ENCODE measurements at regions not wholly inside any gene's neighbourhood (a gene's known extent, or its start where the extent isn't known, plus 50 kb on each side); places are given as distances from the start of the nearest gene placed in this dataset.

- no peak for DNase-seq
These were observed 167.7 kb upstream of the KCNJ16 start for GRCh38 chr17:69907132-69907847.

GRCh38 chr17:69908626-69909368 is 166.2 kb upstream of the KCNJ16 start:
- DNase-seq, result peak; percentile 43

- no peak for DNase-seq
These were observed 165.6 kb upstream of the KCNJ16 start for GRCh38 chr17:69909389-69909788.

GRCh38 chr17:69912805-69913204 is 162.2 kb upstream of the KCNJ16 start:
- peak; percentile 2 for DNase-seq

- DNase-seq, result no peak
These were observed 161.8 kb upstream of the KCNJ16 start for GRCh38 chr17:69913216-69913615.

GRCh38 chr17:69913616-69914015 is 161.4 kb upstream of the KCNJ16 start:
- no peak for DNase-seq

GRCh38 chr17:69914520-69914919 is 160.5 kb upstream of the KCNJ16 start:
- no peak for DNase-seq

GRCh38 chr17:69916761-69917160 is 158.3 kb upstream of the KCNJ16 start:
- no peak for DNase-seq

GRCh38 chr17:69918164-69918563 is 156.9 kb upstream of the KCNJ16 start:
- DNase-seq, result no peak

- no peak for DNase-seq
These were observed 155.2 kb upstream of the KCNJ16 start for GRCh38 chr17:69919789-69920188.

GRCh38 chr17:69921046-69921445 is 154.0 kb upstream of the KCNJ16 start:
- no peak for DNase-seq

GRCh38 chr17:69928611-69929010 is 146.4 kb upstream of the KCNJ16 start:
- no peak for DNase-seq

GRCh38 chr17:69936996-69937395 is 138.0 kb upstream of the KCNJ16 start:
- DNase-seq, result no peak

- DNase-seq, result no peak
These were observed 132.0 kb upstream of the KCNJ16 start for GRCh38 chr17:69943058-69943457.

- DNase-seq, result no peak
These were observed 130.6 kb upstream of the KCNJ16 start for GRCh38 chr17:69944406-69944805.

- no peak for DNase-seq
These were observed 129.3 kb upstream of the KCNJ16 start for GRCh38 chr17:69945698-69946185.

GRCh38 chr17:69947027-69947759 is 127.8 kb upstream of the KCNJ16 start:
- no peak for DNase-seq

GRCh38 chr17:69948406-69948805 is 126.6 kb upstream of the KCNJ16 start:
- DNase-seq, result no peak

- DNase-seq, result no peak
These were observed 125.5 kb upstream of the KCNJ16 start for GRCh38 chr17:69949496-69949895.

- DNase-seq, result no peak
These were observed 124.9 kb upstream of the KCNJ16 start for GRCh38 chr17:69949973-69950695.

- DNase-seq, result no peak
These were observed 124.2 kb upstream of the KCNJ16 start for GRCh38 chr17:69950701-69951418.

- no peak for DNase-seq
These were observed 120.6 kb upstream of the KCNJ16 start for GRCh38 chr17:69954241-69954925.
